ENCODE measurements at regions not wholly inside any gene's neighbourhood (a gene's known extent, or its start where the extent isn't known, plus 50 kb on each side); places are given as distances from the start of the nearest gene placed in this dataset.

- no peak overlapping the region for H2AK5ac ChIP-seq (ENCODE audit: low read depth, low read length)
- H3K9ac ChIP-seq (replicated peaks in 1 of 4; ENCODE audit: extremely low read depth in 1 of 4, low read depth in 3 of 4, low read length in 3 of 4), result no peak overlapping the region
- FAIRE-seq, result no peak
- H4K5ac ChIP-seq (ENCODE audit: insufficient read length, low read depth, low read length), result no peak overlapping the region
- no peak overlapping the region for H3K56ac ChIP-seq (replicated peaks; ENCODE audit: insufficient read length, low read depth, low read length)
- H3K23ac ChIP-seq (ENCODE audit: insufficient read length), result no peak overlapping the region
- no peak overlapping the region for H2BK120ac ChIP-seq (replicated peaks; ENCODE audit: low read depth, low read length)
- no peak overlapping the region for H4K8ac ChIP-seq (ENCODE audit: extremely low read depth, insufficient read depth, low read length)
- H4K91ac ChIP-seq (replicated peaks; ENCODE audit: insufficient read length, low read length), result no peak overlapping the region
- H3K14ac ChIP-seq (ENCODE audit: insufficient read length), result no peak overlapping the region
- H3K79me2 ChIP-seq (ENCODE audit: control insufficient read depth in 1 of 2, insufficient read depth in 2 of 2, low read length in 2 of 2), result no peaks in the 10 kb centered on the region
- no peaks in the 10 kb centered on the region; a peak in 1 of 4 replicates for H3K9me3 ChIP-seq (ENCODE audit: insufficient read depth in 2 of 2, low read depth in 1 of 2, low read length in 1 of 2)
- no peaks in the 10 kb centered on the region for H3K27me3 ChIP-seq (replicated peaks in 1 of 4; ENCODE audit: control insufficient read depth in 3 of 4, extremely low read depth in 1 of 4, insufficient read depth in 3 of 4, low read length in 3 of 4)
- H2BK5ac ChIP-seq (ENCODE audit: low read depth, low read length), result no peak overlapping the region
- no peak overlapping the region for H3K18ac ChIP-seq (ENCODE audit: extremely low read depth, low read length)
- no peak overlapping the region for H3K27ac ChIP-seq (ENCODE audit: low read depth, low read length)
- TF ChIP-seq SP2 (IDR thresholded peaks at IDR 0.05; ENCODE audit: low read length) (no peak), SIX5 (IDR thresholded peaks at IDR 0.05; ENCODE audit: low read depth, low read length) (no peak), EZH2 (IDR thresholded peaks at IDR 0.05; ENCODE audit: low read depth, low read length, severe bottlenecking) (no peak), NRF1 (IDR thresholded peaks at IDR 0.05; ENCODE audit: low read depth, low read length) (no peak), KDM5A (IDR thresholded peaks at IDR 0.05; ENCODE audit: low read length) (no peak), CHD1 (IDR thresholded peaks at IDR 0.05; ENCODE audit: low read depth, low read length) (no peak)
- TF ChIP-seq, protein P1, sequence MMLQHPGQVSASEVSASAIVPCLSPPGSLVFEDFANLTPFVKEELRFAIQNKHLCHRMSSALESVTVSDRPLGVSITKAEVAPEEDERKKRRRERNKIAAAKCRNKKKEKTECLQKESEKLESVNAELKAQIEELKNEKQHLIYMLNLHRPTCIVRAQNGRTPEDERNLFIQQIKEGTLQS (IDR thresholded peaks at IDR 0.05; ENCODE audit: insufficient read depth, low read depth, low read length), result no peak
- no peaks in the 10 kb centered on the region for H3K36me3 ChIP-seq (ENCODE audit: control insufficient read depth in 2 of 4, insufficient read depth in 4 of 4, low read length in 3 of 4)
- no peaks in the 10 kb centered on the region for H4K20me1 ChIP-seq (replicated peaks in 1 of 2; ENCODE audit: control insufficient read depth in 1 of 2, insufficient read depth in 2 of 2, low read length in 2 of 2)
- no peak overlapping the region for H3K4me2 ChIP-seq (ENCODE audit: insufficient read depth in 1 of 2, low read depth in 2 of 2, low read length in 2 of 2)
- H3K79me1 ChIP-seq (ENCODE audit: low read depth, low read length), result no peaks in the 10 kb centered on the region
- H3K4me3 ChIP-seq (ENCODE audit: extremely low read depth in 1 of 4, insufficient read depth in 2 of 4, low read depth in 3 of 4, low read length in 4 of 4), result no peak overlapping the region
- peaks cover 0 to 3% (median 0%) of the 10 kb centered on the region in 4 experiments; a peak in 1 of 7 replicates for H3K4me1 ChIP-seq (replicated peaks in 1 of 4; ENCODE audit: control insufficient read depth in 3 of 4, insufficient read depth in 4 of 4, low read length in 3 of 4)
- H2BK12ac ChIP-seq (ENCODE audit: low read depth, low read length), result no peak overlapping the region
- ChIA-PET CTCF (ENCODE audit: partially characterized antibody) (interaction anchor here (0.6 to 1.1 kb wide), 2 partner anchors 31 to 1533 kb away, joined by 3 to 4 read pairs; no protein-coding TSS in a partner anchor), POLR2A (ENCODE audit: partially characterized antibody) (no interaction called here)
- H3K4ac ChIP-seq (replicated peaks; ENCODE audit: insufficient read length, low read depth, low read length), result no peak overlapping the region
- no peak for DNase-seq (ENCODE audit: low read depth in 1 of 2, low spot score in 2 of 2)
- H3K23me2 ChIP-seq (ENCODE audit: low read depth, low read length), result no peaks in the 10 kb centered on the region
- H2BK15ac ChIP-seq (ENCODE audit: low read length), result no peak overlapping the region
- no peak overlapping the region for H2AFZ ChIP-seq (ENCODE audit: low read length)
- H2BK20ac ChIP-seq (ENCODE audit: low read length), result no peak overlapping the region
These were observed 636.9 kb downstream of the TLE4 start for GRCh38 chr9:80208696-80209095.
